GM21825 (cell line): ENCODE measurements at regions not wholly inside any gene's neighbourhood (a gene's known extent, or its start where the extent isn't known, plus 50 kb on each side); places are given as distances from the start of the nearest gene placed in this dataset.
"Not testable (repeated sequence)": the region's sequence is repeated elsewhere in the genome, so short reads cannot be mapped to it uniquely, and the experiment has no call there.

Source experiments
- ATAC-seq: cut with Tn5 transposase; IDR thresholded peaks from one replicate; pipeline ENCODE4 v1.9.1; 2021; ENCODE audit warnings: mild to moderate bottlenecking, moderate library complexity; ENCODE audit not compliant: unreplicated experiment

DNA sequence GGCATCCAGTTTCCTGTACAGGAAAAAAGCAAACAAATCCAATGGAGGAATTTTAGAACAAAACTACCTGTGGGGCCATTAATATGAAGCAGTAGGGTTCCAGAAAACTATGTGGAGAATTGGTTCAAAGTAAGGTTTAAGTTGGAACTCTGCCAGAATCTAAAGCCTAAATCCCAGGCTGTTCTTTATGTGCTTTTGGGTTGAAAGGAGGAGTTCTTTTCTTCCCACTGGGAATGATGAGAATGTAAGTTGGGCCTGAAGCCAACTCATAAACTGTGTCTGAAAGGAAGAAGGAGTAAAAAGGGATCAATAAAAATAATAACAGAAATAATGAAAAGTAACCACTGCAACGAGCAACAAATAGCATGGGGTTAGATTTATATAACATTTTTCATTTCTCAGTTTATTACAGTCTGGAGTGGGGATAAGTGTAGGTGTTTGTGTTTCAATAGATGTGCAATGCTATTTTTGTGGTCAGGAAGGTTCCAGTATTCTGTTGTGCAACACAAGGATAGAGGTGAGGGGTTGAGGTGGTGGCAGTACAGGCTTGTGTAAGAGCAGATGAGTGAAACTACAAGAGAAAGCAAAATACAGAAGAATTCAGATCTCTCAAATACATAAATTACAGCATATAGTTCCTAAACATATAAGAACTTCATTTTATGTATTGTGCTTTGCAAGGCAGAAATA lies 373.6 kb downstream of the EMP1 start:
- ATAC-seq = no peak

DNA sequence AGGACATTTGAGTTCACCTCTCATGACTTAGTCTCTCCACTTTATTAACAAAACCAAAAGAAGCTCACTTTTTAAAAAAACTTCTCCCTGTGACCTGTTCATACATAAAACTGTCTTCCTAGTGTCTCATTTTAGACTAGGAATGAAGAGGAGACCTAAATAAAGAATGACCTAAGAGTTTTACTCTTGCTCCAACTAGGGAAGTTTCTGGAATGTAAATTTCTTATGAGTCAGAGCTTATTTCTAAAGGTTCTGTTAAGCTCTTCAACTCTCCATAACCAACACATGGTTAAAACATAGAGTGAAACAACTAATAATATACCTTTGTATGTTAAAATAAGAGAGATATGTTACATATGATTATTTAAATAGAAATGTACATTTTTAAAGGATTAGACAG lies 369.8 kb downstream of the EMP1 start:
- ATAC-seq = no peak

DNA sequence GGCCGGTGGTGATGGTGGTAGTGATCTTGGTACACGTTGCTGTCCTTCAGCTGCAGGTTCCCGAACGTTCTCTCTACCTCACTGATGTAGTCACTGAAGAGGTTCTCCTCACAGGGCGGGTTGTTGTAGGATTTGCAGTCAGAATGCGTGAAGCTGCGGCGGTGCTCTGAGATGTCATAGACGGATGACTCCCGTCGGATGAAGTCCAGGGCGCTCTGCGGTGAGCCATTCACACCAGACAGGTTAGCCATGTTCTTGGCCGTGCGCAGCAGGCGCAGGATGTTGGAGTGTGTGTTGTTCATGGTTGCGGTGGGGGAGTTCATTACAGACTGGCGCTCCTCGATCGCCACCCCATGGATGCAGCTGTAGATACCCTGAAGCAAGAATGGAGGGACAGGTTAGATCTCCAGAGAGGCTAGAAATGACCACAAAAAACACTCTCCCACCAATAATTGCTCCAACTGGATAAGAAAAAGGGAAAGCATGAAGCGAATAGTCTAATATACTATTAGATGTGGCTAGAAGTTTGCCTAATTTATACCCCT lies 367.8 kb downstream of the EMP1 start:
- no peak for ATAC-seq

DNA sequence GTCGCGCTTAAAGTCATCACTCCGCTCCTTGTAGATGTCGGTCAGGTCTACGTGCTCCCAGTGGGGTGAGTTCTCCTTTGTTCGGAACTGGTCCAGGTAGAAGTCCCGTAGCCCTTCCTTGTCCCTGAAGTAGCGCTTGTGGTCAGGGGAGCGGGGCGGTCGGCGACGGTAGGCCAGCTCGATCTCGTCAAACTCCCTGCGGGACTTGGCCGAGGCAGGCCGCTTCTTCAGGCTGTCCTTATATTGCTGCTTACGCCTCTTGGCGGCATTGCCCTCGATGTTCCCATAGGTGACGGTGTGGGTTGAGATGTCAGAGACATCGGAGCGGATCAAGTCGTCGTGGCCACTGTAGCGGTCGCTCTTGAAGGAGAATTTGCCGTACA lies 367.2 kb downstream of the EMP1 start:
- ATAC-seq = no peak

DNA sequence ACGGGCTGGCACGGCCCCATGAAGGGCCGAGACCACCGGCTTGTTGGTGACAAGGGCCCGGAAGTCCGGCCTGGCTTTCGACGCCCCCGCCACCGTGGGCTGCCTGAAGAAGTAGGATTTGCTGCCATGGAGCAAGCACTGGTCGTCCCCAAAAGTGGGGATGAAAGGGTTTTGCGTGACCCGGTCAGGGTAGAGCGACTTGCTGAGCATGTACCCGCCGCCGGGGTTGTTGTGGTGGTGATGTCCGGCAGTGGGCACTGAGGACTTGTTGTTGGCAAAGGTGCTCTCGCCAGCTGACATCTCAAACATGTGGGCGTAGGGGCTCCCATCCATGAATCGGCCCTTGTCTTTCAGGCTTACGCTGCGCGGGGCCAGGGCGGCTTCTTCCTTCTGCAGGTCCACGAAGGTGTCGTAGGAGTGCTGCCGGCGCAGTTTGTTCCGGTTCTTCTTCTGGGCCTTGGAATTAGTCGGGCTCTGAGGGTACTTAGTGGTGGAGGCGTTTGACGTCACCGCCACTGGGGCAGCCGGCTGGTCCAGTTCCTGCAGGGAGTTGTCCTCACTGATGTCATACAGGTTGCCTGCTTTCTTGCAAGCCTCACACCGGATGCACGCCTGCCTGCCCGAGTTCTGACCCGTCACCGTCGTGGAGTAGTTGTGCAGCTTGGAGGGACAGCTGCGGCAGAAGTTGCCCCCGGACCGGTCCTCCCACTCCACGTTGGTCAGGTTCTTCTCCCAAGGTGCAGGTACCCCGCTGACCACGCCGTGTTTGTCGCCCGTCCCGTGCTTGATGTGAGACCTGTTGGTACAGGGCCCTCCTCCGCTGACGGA lies 366.6 kb downstream of the EMP1 start:
- no peak for ATAC-seq

DNA sequence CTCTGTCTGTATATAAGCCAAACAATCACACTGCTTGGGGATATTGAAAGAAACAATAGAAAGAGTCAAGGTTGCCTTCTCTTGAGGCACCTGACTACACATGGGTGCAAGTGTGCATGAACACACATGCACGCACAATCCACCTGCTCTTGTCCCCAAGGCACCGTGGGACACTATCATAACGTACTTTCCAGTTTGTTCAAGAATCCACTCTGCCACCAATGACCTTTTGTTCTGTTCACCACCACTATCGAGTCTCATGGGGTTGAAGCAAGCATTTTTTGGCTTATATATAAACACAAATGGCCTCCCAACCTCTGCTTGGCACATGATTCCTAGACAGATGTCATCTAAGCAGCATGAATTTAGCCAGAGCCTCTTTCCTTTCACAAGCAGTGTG lies 365.4 kb downstream of the EMP1 start:
- no peak for ATAC-seq

DNA sequence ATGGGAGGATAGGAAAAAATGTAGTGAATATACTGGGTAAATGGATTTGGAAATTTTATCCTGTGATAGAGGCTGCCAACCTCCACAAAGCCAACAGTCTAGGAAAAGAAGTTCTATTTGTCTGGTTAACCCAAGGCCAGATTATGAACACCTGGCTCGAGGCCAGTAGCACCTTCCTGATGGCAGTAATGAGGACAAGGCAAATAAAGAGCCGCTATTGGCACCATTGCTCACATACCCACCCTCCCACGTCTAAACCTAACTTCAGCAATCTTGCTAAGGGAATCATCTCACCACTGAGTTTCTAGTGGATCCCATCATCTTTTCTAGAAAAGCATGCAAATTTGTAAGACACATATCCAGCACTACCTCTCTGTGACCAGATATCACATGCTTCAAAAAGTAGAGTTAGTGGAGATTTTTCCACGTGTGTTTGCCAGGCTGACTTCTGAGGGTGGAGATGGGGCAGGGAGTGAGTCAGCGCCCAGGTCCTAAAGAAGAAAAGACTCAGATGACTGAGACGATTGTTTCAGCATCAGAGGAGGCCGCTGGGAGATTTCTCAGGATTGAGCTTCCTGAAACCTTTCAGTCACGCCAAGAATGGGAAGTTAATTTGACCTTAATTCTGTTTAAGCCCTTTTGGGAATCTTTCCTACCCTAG lies 362.9 kb downstream of the EMP1 start:
- no peak for ATAC-seq

DNA sequence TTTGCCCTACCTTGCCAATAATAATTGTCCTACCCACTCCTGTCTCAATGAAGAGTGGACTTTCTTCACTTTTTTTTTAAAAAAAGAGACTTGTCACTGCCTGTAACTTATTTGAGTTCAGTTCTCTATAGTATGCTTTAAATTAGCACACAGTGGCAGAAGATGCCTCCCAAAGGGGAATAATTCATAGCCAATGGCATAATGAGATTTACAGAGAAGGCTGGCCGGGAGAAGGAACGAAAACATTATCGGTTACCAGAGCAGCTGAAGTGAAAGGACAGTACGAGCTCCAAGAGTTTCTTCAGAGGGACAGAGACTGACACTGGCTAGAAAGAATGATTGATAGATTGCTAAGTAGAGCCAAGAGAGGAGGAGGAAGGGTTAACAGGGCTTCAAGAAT lies 356.3 kb downstream of the EMP1 start:
- no peak for ATAC-seq

DNA sequence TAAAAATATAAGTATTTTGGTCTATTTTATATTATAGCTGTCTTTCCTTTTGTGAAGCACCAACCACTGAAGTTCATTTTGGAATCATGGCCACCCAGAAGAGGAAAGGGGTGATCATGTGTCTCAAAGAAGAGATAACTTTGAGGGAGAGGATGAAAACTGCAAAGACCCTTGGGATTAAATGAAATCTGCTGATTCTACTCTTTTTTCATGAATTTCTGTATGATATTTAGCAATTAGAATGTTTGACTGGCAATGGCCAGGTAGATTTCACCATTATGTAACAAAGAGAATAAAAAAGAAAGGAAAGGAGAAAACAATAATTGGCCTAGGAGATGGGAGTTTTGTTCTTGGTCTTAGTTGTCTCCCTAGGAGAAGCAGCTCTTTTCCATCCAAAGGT lies 350.8 kb downstream of the EMP1 start:
- ATAC-seq = no peak

DNA sequence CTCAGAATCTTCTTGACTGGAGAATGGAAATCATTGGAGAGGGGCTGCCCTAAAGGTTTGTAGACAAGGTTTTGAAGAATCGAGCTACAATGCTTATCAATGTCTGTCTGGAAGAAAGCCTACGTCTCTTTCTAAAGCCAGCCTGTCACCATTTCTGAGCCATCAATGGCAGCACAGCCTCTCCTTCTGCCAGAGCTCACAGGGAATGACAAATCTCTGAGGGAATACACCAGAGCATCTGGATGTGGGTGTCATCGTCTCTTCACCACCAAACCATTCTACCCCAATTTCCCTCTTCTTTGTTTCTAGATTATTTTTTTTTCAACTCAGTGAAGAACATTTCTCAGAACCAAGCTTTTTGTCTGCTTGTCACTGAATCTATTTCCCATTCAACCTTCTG lies 349.7 kb downstream of the EMP1 start:
- ATAC-seq = no peak

DNA sequence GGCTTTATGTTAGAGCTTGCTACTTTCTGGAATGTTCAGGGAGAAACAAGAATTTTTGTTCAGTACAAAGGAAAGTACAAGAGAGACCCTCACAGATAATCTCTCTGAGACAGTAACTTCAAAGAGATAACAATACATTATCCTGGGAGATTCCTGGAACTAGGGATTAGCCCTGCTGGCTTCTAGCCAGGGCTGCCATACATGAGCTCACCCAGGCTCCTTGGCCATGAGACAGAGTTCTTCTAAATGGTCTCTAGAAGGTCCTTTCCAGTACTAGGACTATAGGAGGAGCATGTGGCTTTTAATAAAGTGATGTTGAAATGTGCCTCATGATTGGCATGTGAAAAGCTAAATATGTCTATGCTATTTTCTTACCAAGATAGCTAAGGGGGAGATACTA lies 342.5 kb downstream of the EMP1 start:
- ATAC-seq = no peak

DNA sequence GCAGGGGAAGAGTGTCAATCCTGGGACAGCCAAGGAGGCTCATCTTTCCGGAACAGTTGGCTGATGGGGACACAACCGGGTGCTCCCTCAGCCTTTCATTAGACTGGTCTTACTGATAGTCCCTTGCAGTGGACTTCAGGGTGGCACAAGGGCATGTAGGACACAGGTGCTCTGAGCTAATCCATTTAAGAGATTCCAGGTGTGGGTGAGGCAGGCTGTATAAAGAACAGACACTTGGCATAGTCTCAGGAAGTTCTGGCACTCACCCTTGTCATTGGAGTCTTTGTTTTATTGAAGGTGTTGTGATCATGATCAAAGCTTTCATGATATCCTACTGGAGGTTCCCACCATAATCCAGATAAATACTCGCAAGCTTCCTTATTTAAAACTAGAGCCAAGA lies 341.6 kb downstream of the EMP1 start:
- no peak for ATAC-seq

DNA sequence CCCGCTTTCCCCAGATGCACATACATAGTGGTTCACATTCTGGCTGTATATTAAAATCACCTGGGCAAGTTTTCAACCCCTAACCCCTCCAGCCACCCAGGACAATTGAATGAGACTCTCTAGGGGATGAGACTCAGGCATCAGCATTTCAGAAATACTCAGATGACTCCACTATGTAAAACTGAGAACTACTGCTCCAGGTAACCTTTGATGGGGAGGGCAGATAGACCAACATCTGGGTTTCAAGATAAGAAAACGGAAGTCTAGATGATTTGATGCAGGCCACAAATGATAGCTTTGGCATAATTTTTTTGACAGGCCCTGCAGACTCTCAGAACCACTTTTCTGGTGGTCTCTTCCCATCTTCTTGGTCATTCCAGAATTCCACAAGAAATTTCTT lies 341.1 kb downstream of the EMP1 start:
- ATAC-seq = peak; percentile 57

DNA sequence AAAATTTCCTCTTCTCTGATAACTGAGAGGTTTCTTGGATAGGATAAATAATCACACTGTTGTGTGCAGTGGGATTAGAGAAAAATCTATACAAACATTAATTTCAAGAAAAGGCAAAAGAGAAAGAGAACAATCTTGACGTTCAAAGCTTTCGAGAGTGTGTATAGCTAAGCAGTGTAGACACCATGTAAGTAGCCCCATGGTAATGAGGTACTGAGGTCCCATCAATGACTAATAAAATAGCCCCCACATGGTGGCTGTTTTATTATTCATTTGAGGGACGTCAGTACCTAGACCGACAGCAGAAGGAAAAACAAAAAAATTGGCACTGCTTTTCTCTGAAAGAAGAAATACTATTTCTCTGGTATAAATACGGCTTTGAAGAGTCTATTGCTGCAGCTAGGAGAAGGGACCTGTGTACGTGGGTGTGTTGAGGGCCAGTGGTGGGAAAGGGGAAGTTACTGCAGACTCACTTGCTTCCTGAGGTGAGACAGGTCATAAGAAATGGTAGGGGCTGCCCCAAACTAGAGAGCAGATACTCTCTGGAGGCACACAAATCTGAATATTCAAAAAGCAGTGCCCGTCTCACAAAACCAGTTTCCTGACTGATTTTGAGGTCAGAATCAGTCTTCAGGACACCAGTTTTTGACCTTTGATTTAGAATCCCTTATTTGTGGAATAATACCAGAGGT lies 339.8 kb downstream of the EMP1 start:
- peak; percentile 97 for ATAC-seq

DNA sequence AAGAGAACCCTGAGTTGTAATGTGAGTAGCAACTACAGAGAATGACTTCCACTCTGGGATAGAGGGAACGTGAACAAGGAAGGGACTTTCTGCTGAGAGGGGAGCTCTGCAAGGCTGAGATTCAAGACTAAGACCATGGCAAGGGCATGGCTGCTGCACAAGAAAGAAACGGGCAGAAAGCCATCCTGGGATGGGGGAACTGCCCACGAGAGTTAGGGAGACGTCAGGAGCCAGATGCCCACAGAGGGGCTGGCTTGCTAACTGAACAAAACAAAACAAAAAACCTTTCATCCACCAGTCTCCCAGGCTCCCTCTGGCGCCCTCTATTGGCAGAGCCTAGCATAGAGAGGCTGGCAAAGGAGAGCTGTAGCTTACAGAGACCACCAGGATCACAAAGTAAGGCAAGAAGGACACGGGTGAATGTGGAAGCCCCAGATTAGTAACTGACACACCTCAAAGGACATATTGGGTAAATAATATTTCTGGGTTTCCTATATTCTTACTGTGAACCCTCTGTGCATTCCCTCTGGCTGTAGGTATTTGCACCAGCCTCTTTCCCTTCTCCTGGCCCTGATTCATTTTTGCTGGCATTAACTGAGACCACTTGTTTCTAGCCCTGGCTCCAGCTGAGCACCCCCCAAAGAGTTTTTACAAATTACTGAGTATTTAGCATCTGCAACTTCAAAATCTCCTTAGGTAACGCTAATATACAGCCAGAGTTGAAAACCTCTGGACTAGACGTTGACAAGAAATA lies 338.3 kb downstream of the EMP1 start:
- no peak for ATAC-seq

DNA sequence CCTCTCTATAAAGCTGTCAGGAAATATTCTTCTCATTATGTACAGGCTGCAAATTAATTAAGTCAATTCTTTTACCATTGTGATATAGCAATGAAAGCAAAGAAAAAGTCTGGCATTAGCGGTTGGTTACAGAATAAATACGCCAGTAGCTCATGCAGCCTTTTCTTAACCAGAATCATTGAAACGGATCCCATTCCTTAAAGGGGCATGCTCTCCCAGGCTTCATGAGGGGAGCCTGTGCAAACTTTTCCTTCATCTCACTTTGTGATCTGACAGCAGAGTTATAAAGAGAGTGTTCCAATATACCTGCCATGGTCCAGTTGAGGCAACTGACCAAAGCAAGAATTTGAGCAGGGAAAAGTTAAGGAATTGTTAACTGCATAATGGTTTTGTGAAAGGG lies 337.7 kb downstream of the EMP1 start:
- no peak for ATAC-seq

DNA sequence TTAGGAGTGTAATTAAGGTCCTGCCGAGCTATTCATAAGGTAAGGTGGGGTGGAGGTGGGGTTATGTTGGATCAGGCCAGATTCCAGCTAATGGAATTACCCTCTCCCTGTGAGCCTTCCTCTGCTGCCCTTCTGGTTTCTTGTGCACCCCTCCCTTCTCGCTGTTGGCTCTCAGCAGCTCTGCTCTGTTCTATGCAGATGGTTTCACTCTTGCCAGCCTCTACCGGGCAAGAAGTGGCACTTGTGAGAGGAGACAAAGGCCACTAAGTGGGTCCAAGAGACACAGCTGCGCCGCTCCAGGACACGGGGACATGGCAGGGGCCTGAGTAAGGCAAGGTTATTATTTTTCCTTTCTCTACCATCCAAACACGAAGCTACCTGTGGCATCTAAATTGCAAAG lies 334.4 kb downstream of the EMP1 start:
- ATAC-seq = no peak

DNA sequence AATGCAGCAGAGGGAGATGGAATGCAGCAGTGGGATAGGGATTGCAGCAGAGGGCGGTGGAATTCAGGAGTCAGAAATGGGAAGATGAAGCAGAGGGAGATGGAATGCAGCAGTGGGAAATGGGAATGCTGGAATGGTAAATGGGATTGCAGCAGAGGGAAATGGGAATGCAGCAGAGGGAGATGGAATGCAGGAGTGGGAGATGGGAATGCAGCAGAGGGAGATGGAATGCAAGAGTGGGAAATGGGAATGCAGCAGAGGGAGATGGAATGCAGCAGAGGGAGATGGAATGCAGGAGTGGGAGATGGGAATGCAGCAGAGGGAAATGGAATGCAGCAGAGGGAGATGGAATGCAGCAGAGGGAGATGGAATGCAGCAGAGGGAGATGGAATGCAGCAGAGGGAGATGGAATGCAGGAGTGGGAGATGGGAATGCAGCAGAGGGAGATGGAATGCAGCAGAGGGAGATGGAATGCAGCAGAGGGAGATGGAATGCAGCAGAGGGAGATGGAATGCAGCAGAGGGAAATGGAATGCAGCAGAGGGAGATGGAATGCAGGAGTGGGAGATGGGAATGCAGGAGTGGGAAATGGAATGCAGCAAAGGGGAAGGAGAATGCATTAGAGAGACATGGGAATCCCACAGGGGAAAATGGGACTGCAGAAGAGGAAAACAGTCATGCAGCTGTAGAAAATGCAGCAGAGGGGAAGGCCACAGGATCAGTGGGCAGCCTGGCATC lies 329.8 kb downstream of the EMP1 start:
- not testable (repeated sequence) for ATAC-seq

DNA sequence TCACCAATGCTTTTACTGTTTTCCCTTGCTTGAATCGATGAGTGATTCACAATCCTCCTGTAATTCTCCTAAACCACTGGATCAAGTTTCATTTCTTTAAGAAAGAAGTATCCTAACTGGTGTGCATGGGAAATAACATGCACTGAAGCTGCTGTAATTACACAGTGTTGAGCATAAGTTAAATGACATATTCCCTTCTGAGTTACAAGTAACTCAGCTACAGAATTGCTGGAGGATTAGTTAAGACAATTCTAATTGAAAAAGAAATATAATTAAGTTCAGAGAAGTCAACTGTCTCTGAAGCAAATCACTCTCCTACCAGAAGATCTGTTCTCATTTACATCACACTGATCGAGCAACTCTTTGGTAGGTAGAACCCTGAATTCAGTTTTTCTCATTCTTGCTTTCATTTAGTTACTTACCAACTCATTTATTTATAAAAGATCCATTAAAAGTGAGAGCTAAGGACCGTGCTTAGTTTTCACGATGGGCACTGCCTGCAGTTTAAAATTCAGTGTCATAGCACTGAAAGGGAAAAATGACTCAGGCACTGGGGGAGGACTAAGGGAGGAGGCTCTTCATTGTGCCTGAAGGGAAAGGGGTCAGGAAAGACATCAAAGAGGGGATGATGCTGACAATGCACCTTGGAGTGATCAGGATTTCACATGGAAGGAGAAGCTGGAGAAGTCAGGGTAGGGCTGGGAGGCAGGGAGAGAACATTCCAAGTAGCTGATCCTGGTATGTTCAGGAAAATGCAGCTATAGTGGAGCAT lies 327.2 kb downstream of the EMP1 start:
- no peak for ATAC-seq
